ENCODE measurements at regions not wholly inside any gene's neighbourhood (a gene's known extent, or its start where the extent isn't known, plus 50 kb on each side); places are given as distances from the start of the nearest gene placed in this dataset.

DNA sequence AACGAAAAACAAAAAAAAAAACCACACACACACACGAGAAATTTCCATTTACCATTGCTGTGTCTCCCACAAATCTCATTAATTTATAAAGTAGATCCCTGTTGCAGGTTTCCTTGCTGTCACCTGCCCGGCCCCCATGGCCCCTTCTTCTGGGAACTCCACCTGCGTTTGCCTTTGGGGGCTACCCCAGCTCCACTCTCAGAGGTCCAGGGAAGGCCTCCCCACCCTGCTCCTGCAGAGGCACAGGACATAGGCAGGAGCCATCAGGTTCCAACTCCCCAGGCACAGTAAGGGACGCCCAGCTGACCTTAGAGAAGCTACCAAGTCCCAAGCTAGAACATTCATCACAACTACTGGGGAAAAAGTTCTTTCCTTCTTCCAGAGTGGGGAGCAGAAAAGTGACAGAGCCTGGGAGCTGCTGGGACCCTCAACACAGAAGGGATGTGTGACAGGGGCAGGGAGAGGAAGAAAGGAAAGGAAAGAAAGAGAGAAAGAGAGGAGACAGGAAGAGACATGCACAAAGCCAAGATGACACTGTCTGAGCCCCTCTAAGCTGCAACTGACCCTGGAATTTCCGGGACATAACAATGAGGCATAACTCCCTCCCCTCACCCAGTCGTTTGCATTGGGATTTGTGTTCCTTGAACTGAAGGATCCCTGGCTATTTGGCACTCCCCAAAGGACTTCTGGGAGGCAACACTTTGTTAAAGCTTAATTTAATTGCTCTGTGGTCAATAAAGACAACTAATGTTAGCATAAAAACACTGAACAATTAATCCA, 175.7 kb downstream of the SHANK2 start:
- intact Hi-C loops (cut with micrococcal nuclease): no loop called here
- Mint-ChIP-seq H3K36me3 (ENCODE audit: low read depth) (no peaks in the 10 kb centered on the region), H3K27me3 (ENCODE audit: low read depth) (no peaks in the 10 kb centered on the region)

DNA sequence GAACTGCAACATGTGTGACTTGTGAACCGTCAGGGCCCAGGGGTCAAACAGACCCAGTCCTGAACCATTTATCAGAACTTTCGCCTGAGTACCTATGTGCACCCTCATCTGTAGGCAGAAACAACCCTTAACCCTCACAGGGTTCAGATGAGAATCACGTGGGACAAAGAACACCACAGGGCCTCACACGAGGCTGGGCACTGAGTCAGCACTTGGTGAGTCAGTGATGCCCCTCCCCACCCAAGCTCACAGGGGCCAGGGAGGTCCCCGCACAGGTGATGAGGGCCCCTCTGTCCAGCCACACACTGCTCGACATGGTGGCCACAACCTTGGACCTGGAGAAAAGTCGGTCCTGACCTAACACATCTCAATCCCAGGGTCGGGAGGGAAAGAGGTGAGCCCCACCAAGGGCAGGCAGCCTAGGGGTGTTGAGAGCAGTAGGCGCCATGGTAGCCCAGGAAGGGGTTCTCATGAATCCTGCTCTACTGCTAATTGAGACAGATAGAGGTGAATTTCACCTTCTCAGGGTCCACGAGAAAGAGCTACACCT, 176.4 kb downstream of the SHANK2 start:
- H3K9me3 Mint-ChIP-seq: no peaks in the 10 kb centered on the region
- no peak overlapping the region for H3K4me3 Mint-ChIP-seq (ENCODE audit: low read depth)
- H3K36me3 Mint-ChIP-seq (ENCODE audit: low read depth): no peaks in the 10 kb centered on the region
- no peak overlapping the region for H3K27ac Mint-ChIP-seq
- no peaks in the 10 kb centered on the region for H3K27me3 Mint-ChIP-seq (ENCODE audit: low read depth)
- DNase-seq (ENCODE audit: low spot score): no peak
- intact Hi-C loops (cut with micrococcal nuclease): no loop called here
- no peaks in the 10 kb centered on the region for H3K4me1 Mint-ChIP-seq (ENCODE audit: low read depth)

More for the DNA sequence above, 175.7 kb downstream of the SHANK2 start:
- Mint-ChIP-seq H3K9me3 (no peaks in the 10 kb centered on the region), H3K27ac (no peak overlapping the region), H3K4me1 (ENCODE audit: low read depth) (no peaks in the 10 kb centered on the region), H3K4me3 (ENCODE audit: low read depth) (no peak overlapping the region)
- no peak for DNase-seq (ENCODE audit: low spot score)

DNA sequence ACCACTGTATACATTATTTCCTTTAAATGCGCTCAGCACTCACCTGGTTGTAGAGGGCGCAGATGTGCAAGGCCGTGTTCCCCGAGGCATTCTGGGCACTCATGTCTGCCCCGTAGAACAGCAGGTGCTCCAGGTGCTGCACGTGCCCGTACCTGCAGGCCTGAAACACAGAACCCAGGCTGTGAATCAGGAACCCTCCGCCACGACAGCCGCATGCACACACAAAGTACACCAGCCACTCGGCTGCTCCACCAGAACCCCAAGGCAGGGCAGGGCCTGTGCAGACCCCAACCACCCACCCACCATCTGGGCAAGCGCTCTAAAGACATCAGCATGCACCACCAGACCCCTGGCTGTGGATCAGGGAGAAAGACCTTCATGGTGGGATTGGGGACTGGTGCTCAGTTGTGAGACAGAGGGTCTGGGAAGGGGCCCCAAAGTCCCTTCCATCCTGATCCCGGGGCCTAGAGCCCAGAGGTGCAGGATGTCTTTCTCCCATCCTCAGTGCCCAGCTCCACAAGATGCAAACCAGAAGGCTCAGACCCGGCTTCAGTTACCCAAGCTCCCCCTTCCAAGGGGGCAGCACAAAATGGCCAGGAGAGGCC, 177.2 kb downstream of the SHANK2 start:
- Mint-ChIP-seq H3K27me3 (ENCODE audit: low read depth) (no peaks in the 10 kb centered on the region), H3K36me3 (ENCODE audit: low read depth) (no peaks in the 10 kb centered on the region), H3K4me1 (ENCODE audit: low read depth) (no peaks in the 10 kb centered on the region), H3K27ac (no peak overlapping the region), H3K9me3 (no peaks in the 10 kb centered on the region), H3K4me3 (ENCODE audit: low read depth) (no peak overlapping the region)
- no peak for DNase-seq (ENCODE audit: low spot score)
- intact Hi-C loops (cut with micrococcal nuclease): no loop called here

DNA sequence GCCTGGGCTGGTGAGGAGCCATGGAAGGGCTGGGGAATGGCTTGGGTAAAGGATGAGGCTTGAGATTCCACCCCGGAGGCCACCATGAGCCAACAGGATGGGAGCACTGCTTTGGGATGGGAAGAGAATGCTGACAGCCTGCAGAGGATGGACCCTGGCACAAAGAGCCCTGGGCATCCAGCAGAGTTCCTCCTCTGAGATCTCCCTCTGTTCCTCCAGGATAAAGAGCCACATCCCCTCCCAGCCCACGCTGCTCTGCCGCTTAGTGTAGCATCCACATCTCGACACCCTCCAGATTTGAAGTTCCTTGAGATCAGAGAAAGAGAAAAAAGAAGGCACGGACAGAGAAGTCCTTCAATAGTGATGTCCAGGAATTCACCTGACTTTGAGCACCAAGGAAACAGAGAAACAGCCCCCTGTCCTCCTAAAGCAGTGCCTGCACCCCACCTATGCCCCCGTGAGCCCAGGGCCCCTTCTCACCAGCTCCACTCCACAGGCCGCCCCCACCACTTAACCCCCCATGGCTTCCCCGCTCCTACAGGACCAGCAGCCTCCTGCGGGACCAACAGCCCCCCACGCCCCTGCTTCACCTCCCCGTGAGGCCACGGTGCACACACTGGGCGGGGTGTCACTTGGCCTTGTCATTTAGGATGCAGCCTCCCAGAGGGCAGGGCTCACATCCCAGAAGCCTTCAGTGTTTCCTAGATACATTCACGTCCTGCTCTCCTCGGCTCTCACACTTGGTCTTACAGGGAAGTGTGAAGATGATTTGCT, 180.5 kb downstream of the SHANK2 start:
- Mint-ChIP-seq H3K27me3 (ENCODE audit: low read depth) (no peaks in the 10 kb centered on the region), H3K27ac (no peak overlapping the region), H3K4me1 (ENCODE audit: low read depth) (no peaks in the 10 kb centered on the region), H3K9me3 (no peaks in the 10 kb centered on the region), H3K36me3 (ENCODE audit: low read depth) (no peaks in the 10 kb centered on the region), H3K4me3 (ENCODE audit: low read depth) (no peak overlapping the region)
- no peak for DNase-seq (ENCODE audit: low spot score)
- intact Hi-C loops (cut with micrococcal nuclease): no loop called here

DNA sequence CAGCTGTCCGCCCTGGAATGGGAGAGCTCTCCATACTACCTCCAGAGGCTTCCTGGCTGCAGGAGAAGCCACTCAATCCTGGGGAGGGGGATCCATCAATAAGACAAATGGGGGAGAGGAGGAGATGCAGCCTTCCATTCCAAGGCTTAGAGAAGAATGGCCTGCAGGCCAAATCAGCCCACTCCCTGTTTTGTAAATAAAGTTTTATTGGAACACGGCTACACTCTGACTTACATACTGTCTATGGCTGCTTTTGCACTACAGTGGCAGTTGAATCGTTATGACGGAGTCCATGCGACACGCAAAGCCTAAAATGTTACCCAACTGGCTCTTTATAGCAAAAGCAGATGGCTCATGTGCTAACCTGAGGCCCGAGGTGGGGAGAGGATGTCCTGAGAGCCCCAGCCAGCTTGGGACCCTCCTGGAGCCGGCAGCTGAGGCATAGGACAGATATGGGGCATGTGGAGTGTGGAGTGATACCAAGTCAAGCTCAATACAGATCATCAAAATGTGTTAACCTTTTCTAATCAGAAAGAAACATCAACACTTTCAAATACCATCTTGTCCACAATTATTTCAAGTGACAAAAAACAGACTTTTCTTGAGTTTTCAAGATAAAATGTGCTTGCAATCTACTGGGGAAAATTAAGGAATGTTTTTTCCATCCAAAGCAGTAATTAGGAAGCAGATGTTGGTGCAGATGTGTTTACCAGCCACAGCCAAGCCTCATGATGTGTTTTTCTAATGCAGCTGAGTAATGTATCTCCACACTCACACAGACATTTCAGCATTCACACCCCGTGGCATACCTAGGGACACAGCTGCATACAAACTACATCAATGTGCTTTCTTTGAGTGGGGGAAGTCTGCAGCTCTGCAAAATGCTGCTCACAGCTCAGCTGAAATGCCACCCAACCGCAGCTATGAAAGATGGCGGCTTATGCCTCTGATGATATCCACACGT, 181.6 kb downstream of the SHANK2 start:
- H3K27me3 Mint-ChIP-seq (ENCODE audit: low read depth): no peaks in the 10 kb centered on the region
- H3K4me1 Mint-ChIP-seq (ENCODE audit: low read depth): no peaks in the 10 kb centered on the region
- intact Hi-C loops (cut with micrococcal nuclease): no loop called here
- H3K27ac Mint-ChIP-seq: no peak overlapping the region
- no peaks in the 10 kb centered on the region for H3K36me3 Mint-ChIP-seq (ENCODE audit: low read depth)
- no peaks in the 10 kb centered on the region for H3K9me3 Mint-ChIP-seq
- no peak overlapping the region for H3K4me3 Mint-ChIP-seq (ENCODE audit: low read depth)
- no peak for DNase-seq (ENCODE audit: low spot score)

DNA sequence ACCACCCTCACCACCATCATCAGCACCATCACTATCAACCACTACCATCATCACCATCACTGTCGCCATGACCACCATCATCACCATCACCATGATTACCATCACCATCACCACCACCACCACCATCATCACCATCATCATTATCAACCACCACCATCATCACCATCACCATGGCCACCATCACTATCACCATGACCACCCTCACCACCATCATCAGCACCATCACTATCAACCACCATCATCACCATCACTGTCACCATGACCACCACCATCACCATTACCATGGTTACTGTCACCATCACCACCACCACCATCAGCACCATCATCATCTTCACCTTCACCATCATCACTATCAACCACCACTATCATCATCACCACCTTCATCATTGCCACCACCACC, 183.4 kb downstream of the SHANK2 start:
- Mint-ChIP-seq H3K27ac (no peak overlapping the region), H3K9me3 (no peaks in the 10 kb centered on the region), H3K36me3 (ENCODE audit: low read depth) (no peaks in the 10 kb centered on the region), H3K4me3 (ENCODE audit: low read depth) (no peak overlapping the region), H3K27me3 (ENCODE audit: low read depth) (no peaks in the 10 kb centered on the region), H3K4me1 (ENCODE audit: low read depth) (no peaks in the 10 kb centered on the region)
- no peak for DNase-seq (ENCODE audit: low spot score)
- intact Hi-C loops (cut with micrococcal nuclease): no loop called here

DNA sequence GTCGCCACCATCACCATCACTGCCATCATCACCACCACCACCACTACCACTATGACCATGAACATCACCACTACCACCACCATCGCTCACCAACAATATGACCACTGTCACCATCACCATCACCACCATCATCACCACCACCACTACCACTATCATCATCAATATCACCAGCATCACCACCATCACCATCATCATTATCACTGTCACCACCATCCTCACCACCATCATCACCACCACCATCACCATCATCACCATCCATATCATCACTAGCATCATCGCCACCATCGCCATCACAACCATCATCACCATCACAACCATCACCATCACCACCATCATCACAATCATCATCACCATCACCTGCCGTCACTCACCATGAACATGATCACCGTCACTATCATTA, 184.6 kb downstream of the SHANK2 start:
- intact Hi-C loops (cut with micrococcal nuclease): no loop called here
- Mint-ChIP-seq H3K4me1 (ENCODE audit: low read depth) (no peaks in the 10 kb centered on the region), H3K36me3 (ENCODE audit: low read depth) (no peaks in the 10 kb centered on the region), H3K27ac (no peak overlapping the region), H3K9me3 (no peaks in the 10 kb centered on the region), H3K27me3 (ENCODE audit: low read depth) (no peaks in the 10 kb centered on the region), H3K4me3 (ENCODE audit: low read depth) (no peak overlapping the region)
- no peak for DNase-seq (ENCODE audit: low spot score)

DNA sequence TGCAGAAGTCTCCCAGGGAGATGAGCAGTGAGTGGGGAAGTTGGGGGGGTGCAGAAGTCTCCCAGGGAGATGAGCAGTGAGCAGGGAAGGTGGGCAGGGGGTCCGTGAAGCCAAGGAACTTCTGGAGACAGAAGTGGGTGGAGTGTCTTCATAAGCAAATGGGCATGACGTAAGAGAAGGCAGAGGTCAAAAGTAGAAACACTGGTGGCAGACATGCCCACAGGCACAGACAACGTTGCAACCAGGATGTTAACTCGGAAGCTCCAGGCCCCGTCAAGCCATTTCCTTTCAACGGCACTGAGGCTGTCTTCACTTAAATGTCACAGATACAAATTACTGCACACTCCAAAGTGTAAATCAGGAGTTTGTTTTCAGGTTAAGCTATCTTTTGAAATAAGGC, 186.1 kb downstream of the SHANK2 start:
- DNase-seq (ENCODE audit: low spot score): no peak
- H3K36me3 Mint-ChIP-seq (ENCODE audit: low read depth): no peaks in the 10 kb centered on the region
- intact Hi-C loops (cut with micrococcal nuclease): no loop called here
- H3K27me3 Mint-ChIP-seq (ENCODE audit: low read depth): no peaks in the 10 kb centered on the region
- H3K9me3 Mint-ChIP-seq: no peaks in the 10 kb centered on the region
- no peak overlapping the region for H3K27ac Mint-ChIP-seq
- no peak overlapping the region for H3K4me3 Mint-ChIP-seq (ENCODE audit: low read depth)
- H3K4me1 Mint-ChIP-seq (ENCODE audit: low read depth): no peaks in the 10 kb centered on the region

DNA sequence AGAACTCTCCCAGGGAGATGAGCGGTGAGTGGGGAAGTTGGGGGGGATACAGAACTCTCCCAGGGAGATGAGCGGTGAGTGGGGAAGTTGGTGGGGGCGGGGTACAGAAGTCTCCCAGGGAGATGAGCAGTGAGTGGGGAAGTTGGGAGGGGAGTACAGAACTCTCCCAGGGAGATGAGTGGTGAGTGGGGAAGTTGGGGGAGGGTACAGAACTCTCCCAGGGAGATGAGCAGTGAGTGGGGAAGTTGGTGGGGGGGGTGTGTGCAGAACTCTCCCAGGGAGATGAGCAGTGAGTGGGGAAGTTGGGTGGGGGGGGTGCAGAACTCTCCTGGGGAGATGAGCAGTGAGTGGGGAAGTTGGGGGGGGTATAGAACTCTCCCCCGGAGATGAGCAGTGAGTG, 186.5 kb downstream of the SHANK2 start:
- no peaks in the 10 kb centered on the region for H3K9me3 Mint-ChIP-seq
- H3K27me3 Mint-ChIP-seq (ENCODE audit: low read depth): no peaks in the 10 kb centered on the region
- no peak overlapping the region for H3K4me3 Mint-ChIP-seq (ENCODE audit: low read depth)
- DNase-seq (ENCODE audit: low spot score): no peak
- intact Hi-C loops (cut with micrococcal nuclease): no loop called here
- H3K36me3 Mint-ChIP-seq (ENCODE audit: low read depth): no peaks in the 10 kb centered on the region
- H3K27ac Mint-ChIP-seq: no peak overlapping the region
- H3K4me1 Mint-ChIP-seq (ENCODE audit: low read depth): no peaks in the 10 kb centered on the region

DNA sequence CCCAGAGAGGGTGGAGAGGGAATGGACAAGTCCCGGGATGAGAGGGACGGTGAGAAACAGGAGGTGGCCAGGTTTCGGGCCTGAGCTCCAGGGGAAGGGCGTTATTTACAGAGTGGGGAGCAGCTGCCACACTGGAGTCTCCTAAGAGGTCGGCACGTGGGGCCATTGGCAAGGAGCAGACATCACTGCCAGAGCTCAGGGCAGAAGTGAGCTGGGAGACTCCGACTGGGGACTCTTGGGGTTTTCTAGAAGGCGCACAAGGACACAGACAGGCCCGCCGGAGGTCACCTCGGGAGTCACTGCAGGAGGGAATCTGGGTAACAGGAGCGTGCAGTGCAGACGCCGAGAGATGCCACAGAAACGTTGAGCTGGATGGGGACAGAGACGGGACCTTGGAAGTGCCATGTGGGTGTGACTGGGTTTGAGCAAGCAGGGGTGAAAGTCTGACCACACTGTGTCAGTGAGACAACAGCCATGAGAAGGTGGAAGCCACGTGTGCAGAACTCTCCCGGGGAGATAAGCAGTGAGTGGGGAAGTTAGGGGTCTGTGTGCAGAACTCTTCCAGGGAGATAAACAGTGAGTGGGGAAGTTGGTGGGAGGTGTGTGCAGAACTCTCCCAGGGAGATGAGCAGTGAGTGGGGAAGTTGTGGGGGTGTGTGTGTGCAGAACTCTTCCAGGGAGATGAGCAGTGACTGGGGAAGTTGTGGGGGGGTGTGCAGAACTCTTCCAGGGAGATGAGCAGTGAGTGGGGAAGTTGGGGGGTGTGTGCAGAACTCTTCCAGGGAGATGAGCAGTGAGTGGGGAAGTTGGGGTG, 187.5 kb downstream of the SHANK2 start:
- Mint-ChIP-seq H3K27me3 (ENCODE audit: low read depth) (no peaks in the 10 kb centered on the region), H3K4me3 (ENCODE audit: low read depth) (no peak overlapping the region), H3K36me3 (ENCODE audit: low read depth) (no peaks in the 10 kb centered on the region), H3K27ac (no peak overlapping the region), H3K9me3 (no peaks in the 10 kb centered on the region), H3K4me1 (ENCODE audit: low read depth) (no peaks in the 10 kb centered on the region)
- DNase-seq (ENCODE audit: low spot score): no peak
- intact Hi-C loops (cut with micrococcal nuclease): no loop called here

DNA sequence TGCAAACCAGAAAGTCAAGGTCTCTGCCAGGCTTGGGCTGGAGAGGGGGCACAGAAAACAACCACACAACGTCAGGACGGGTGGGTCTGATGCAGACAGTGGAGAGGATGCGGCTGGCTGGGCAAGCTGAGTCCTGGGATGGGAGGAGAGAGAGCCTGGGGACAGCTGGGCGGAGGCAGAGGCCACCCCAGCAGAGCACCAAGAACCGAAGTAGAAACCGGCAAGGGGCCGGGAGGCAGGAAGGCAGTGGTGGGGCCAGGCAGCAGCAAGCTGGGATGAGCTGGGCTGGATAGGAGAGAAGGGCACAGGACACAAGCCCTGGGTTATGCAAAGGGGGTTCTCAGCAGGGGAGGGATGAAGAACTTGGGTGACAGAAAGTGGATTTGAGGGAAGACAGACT, 188.2 kb downstream of the SHANK2 start:
- Mint-ChIP-seq H3K27ac (no peak overlapping the region), H3K4me1 (ENCODE audit: low read depth) (no peaks in the 10 kb centered on the region), H3K27me3 (ENCODE audit: low read depth) (no peaks in the 10 kb centered on the region), H3K36me3 (ENCODE audit: low read depth) (no peaks in the 10 kb centered on the region), H3K4me3 (ENCODE audit: low read depth) (no peak overlapping the region), H3K9me3 (no peaks in the 10 kb centered on the region)
- intact Hi-C loops (cut with micrococcal nuclease): no loop called here
- DNase-seq (ENCODE audit: low spot score): no peak

DNA sequence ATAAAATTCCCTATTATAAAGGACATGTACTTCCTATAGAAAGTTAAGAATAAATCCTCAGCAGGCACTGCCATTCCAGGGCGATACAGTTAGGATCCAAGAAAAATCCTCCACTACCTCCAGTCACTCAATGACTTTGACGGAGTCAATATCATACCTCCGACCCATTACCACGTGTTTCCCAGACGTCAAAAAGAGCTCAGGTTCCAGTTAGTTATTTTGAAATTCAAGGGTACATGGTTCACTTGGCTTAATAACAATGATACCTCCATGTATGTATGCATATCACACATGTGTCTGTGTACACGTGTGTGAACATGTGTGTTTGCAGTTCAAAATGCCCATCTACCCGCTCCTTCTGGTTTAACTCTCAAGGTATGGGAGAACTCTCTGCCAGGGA, 189.2 kb downstream of the SHANK2 start:
- intact Hi-C loops (cut with micrococcal nuclease): no loop called here
- no peak overlapping the region for H3K27ac Mint-ChIP-seq
- no peaks in the 10 kb centered on the region for H3K9me3 Mint-ChIP-seq
- no peak for DNase-seq (ENCODE audit: low spot score)
- no peaks in the 10 kb centered on the region for H3K36me3 Mint-ChIP-seq (ENCODE audit: low read depth)
- H3K4me1 Mint-ChIP-seq (ENCODE audit: low read depth): no peaks in the 10 kb centered on the region
- H3K4me3 Mint-ChIP-seq (ENCODE audit: low read depth): no peak overlapping the region
- H3K27me3 Mint-ChIP-seq (ENCODE audit: low read depth): no peaks in the 10 kb centered on the region

All from activated T-helper 2 cell treated with anti-CD3 and anti-CD28 coated beads, Interferon-gamma antibody, Interleukin-2, Interleukin-4, amounts not matched to agents 10 μg/mL and 5 μg/mL and 100 μg/mL, durations not matched to agents 14 hours and 24 hours and 36 hours (primary cell).